HTR-8/SVneo (cell line): ENCODE measurements at regions not wholly inside any gene's neighbourhood (a gene's known extent, or its start where the extent isn't known, plus 50 kb on each side); places are given as distances from the start of the nearest gene placed in this dataset.
A peak's percentile ranks its signal among the peaks of the same experiment; 100 is the strongest.
"Not testable (repeated sequence)": the region's sequence is repeated elsewhere in the genome, so short reads cannot be mapped to it uniquely, and the experiment has no call there.

Experiments used
- DNase-seq: peaks from one replicate; pipeline ENCODE4 v3.0.0; 2011; ENCODE audit warnings: low spot score, mixed read lengths; ENCODE audit not compliant: insufficient read length
- FAIRE-seq: peaks from 2 replicates; lab custom pipeline; 2011; peaks lifted over from hg19 to GRCh38; lab: Jason Lieb, UNC

GRCh38 chr6:166846446-166847142 is 109.8 kb downstream of the RNASET2 start:
- not testable (repeated sequence) for FAIRE-seq, DNase-seq

GRCh38 chr6:166842607-166843006 is 113.7 kb downstream of the RNASET2 start:
- FAIRE-seq (no peak), DNase-seq (no peak)

GRCh38 chr6:166841216-166841615 is 115.1 kb downstream of the RNASET2 start:
- DNase-seq (no peak), FAIRE-seq (no peak)

- FAIRE-seq = no peak
- no peak for DNase-seq
Measured at GRCh38 chr6:166839569-166839968, 116.8 kb downstream of the RNASET2 start.

- DNase-seq = no peak
- FAIRE-seq = no peak
Measured at GRCh38 chr6:166838987-166839386, 117.4 kb downstream of the RNASET2 start.

- no peak for FAIRE-seq
- DNase-seq = no peak
Measured at GRCh38 chr6:166836785-166837718, 119.3 kb downstream of the RNASET2 start.

GRCh38 chr6:166834049-166834448 is 122.3 kb downstream of the RNASET2 start:
- FAIRE-seq (no peak), DNase-seq (no peak)

GRCh38 chr6:166830891-166831363 is 125.4 kb downstream of the RNASET2 start:
- FAIRE-seq = no peak
- no peak for DNase-seq

GRCh38 chr6:166830185-166830890 is 126.0 kb downstream of the RNASET2 start:
- DNase-seq (no peak), FAIRE-seq (no peak)

- DNase-seq (peak; percentile 14), FAIRE-seq (no peak)
Measured at GRCh38 chr6:166826264-166826663, 130.1 kb downstream of the RNASET2 start.

GRCh38 chr6:166825553-166826145 is 130.7 kb downstream of the RNASET2 start:
- no peak for FAIRE-seq

GRCh38 chr6:166824880-166825250 is 131.5 kb downstream of the RNASET2 start:
- DNase-seq (no peak), FAIRE-seq (no peak)

More at GRCh38 chr6:166825553-166826145, 130.7 kb downstream of the RNASET2 start:
- DNase-seq = peak; percentile 56

- FAIRE-seq (peak; percentile 88), DNase-seq (no peak)
Measured at GRCh38 chr6:166824146-166824879, 132.0 kb downstream of the RNASET2 start.

GRCh38 chr6:166822609-166823008 is 133.7 kb downstream of the RNASET2 start:
- DNase-seq = no peak
- FAIRE-seq = no peak

GRCh38 chr6:166820483-166820882 is 135.9 kb downstream of the RNASET2 start:
- DNase-seq (no peak), FAIRE-seq (no peak)

GRCh38 chr6:166820070-166820469 is 136.3 kb downstream of the RNASET2 start:
- DNase-seq (no peak), FAIRE-seq (no peak)

GRCh38 chr6:166815629-166816028 is 140.7 kb downstream of the RNASET2 start:
- DNase-seq = no peak
- FAIRE-seq = no peak

GRCh38 chr6:166814390-166814789 is 142.0 kb downstream of the RNASET2 start:
- DNase-seq (no peak), FAIRE-seq (no peak)

- FAIRE-seq (no peak), DNase-seq (no peak)
Measured at GRCh38 chr6:166813461-166813860, 142.9 kb downstream of the RNASET2 start.
